HepG2 (cell line): ENCODE measurements at regions not wholly inside any gene's neighbourhood (a gene's known extent, or its start where the extent isn't known, plus 50 kb on each side); places are given as distances from the start of the nearest gene placed in this dataset.

Experiments
- HOXD1 ChIP-seq: sonication (generic); formaldehyde crosslinking; IDR thresholded peaks from 2 replicates; pipeline ENCODE4 v1.5.0; 2020; ENCODE audit warnings: missing genetic modification reagents
- MLLT10 ChIP-seq: sonication (generic); formaldehyde crosslinking; IDR thresholded peaks from 2 replicates; pipeline ENCODE4 v1.4.0; 2020; ENCODE audit warnings: missing genetic modification reagents
- NFE2L2 ChIP-seq: fragments of 150-350 bp; IDR thresholded peaks from 2 replicates; pipeline ENCODE4 v1.6.1; 2014; ENCODE audit warnings: low read length
- STAT6 ChIP-seq: sonication (generic); formaldehyde crosslinking; IDR thresholded peaks from 2 replicates; pipeline ENCODE4 v1.4.0; 2020; ENCODE audit warnings: missing genetic modification reagents, mild to moderate bottlenecking, borderline replicate concordance
- SYNCRIP ChIP-seq: fragments of 200-400 bp; formaldehyde crosslinking; IDR thresholded peaks from 2 replicates; pipeline ENCODE4 v1.6.1; 2018; ENCODE audit warnings: mild to moderate bottlenecking, low read depth, low read length; ENCODE audit not compliant: insufficient read depth
- ZBTB44 ChIP-seq: sonication (generic); formaldehyde crosslinking; IDR thresholded peaks from 2 replicates; pipeline ENCODE4 v1.4.0; 2020; ENCODE audit warnings: missing genetic modification reagents
- ZNF577 ChIP-seq: sonication (generic); formaldehyde crosslinking; IDR thresholded peaks from 2 replicates; pipeline ENCODE4 v1.4.0; 2020; ENCODE audit warnings: mild to moderate bottlenecking, low read depth, missing genetic modification reagents, borderline replicate concordance
- ZNF781 ChIP-seq: sonication (generic); formaldehyde crosslinking; IDR thresholded peaks from 2 replicates; pipeline ENCODE4 v1.5.1; 2020; ENCODE audit warnings: borderline replicate concordance, mild to moderate bottlenecking, missing genetic modification reagents; ENCODE audit errors: not compliant biosample characterization
- TF ChIP-seq, protein P1 (sequence below): sonication (generic); formaldehyde crosslinking; IDR thresholded peaks from 2 replicates; pipeline ENCODE4 v1.4.0; 2020; ENCODE audit warnings: mild to moderate bottlenecking, missing genetic modification reagents, borderline replicate concordance
- TF ChIP-seq, protein P2 (sequence below): sonication (generic); formaldehyde crosslinking; IDR thresholded peaks from 2 replicates; pipeline ENCODE4 v1.8.1; 2023; ENCODE audit warnings: missing genetic modification reagents, mild to moderate bottlenecking, borderline replicate concordance

DNA sequence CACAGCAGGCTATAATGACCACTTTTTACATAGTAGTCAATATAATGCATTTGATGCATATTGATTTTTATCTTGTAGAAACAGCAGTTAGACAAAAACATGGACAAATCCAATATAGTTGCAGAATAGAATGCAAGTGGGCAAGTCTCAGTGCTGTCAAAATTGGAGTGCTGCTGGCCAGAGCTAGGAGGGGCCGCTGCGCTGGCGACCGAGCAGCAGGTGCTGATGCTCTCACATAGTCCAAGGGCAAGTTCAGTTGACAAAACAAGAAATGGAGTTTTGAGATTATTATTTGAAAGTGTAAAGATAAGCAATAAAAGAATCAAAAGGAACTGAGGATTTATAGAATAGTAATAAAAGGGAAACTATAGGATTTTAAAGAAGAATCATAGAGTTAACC, 60.6 kb upstream of the CDK20 start (continued):
- no peak for TF ChIP-seq ZNF781 (CRISPR knock-in tag)
- no peak for TF ChIP-seq ZBTB44
- TF ChIP-seq ZNF577 (CRISPR knock-in tag) = no peak
- TF ChIP-seq, protein P1, sequence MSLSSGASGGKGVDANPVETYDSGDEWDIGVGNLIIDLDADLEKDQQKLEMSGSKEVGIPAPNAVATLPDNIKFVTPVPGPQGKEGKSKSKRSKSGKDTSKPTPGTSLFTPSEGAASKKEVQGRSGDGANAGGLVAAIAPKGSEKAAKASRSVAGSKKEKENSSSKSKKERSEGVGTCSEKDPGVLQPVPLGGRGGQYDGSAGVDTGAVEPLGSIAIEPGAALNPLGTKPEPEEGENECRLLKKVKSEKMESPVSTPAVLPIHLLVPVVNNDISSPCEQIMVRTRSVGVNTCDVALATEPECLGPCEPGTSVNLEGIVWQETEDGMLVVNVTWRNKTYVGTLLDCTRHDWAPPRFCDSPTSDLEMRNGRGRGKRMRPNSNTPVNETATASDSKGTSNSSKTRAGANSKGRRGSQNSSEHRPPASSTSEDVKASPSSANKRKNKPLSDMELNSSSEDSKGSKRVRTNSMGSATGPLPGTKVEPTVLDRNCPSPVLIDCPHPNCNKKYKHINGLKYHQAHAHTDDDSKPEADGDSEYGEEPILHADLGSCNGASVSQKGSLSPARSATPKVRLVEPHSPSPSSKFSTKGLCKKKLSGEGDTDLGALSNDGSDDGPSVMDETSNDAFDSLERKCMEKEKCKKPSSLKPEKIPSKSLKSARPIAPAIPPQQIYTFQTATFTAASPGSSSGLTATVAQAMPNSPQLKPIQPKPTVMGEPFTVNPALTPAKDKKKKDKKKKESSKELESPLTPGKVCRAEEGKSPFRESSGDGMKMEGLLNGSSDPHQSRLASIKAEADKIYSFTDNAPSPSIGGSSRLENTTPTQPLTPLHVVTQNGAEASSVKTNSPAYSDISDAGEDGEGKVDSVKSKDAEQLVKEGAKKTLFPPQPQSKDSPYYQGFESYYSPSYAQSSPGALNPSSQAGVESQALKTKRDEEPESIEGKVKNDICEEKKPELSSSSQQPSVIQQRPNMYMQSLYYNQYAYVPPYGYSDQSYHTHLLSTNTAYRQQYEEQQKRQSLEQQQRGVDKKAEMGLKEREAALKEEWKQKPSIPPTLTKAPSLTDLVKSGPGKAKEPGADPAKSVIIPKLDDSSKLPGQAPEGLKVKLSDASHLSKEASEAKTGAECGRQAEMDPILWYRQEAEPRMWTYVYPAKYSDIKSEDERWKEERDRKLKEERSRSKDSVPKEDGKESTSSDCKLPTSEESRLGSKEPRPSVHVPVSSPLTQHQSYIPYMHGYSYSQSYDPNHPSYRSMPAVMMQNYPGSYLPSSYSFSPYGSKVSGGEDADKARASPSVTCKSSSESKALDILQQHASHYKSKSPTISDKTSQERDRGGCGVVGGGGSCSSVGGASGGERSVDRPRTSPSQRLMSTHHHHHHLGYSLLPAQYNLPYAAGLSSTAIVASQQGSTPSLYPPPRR = no peak
- TF ChIP-seq STAT6 = no peak
- no peak for TF ChIP-seq HOXD1 (CRISPR knock-in tag)
- no peak for TF ChIP-seq NFE2L2
- TF ChIP-seq SYNCRIP = no peak
- no peak for TF ChIP-seq MLLT10 (CRISPR knock-in tag)
- TF ChIP-seq, protein P2, sequence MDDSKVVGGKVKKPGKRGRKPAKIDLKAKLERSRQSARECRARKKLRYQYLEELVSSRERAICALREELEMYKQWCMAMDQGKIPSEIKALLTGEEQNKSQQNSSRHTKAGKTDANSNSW (CRISPR knock-in tag) = no peak
- TF ChIP-seq, all 625 proteins: peak for 0
